ENCODE measurements at regions not wholly inside any gene's neighbourhood (a gene's known extent, or its start where the extent isn't known, plus 50 kb on each side); places are given as distances from the start of the nearest gene placed in this dataset.

DNA sequence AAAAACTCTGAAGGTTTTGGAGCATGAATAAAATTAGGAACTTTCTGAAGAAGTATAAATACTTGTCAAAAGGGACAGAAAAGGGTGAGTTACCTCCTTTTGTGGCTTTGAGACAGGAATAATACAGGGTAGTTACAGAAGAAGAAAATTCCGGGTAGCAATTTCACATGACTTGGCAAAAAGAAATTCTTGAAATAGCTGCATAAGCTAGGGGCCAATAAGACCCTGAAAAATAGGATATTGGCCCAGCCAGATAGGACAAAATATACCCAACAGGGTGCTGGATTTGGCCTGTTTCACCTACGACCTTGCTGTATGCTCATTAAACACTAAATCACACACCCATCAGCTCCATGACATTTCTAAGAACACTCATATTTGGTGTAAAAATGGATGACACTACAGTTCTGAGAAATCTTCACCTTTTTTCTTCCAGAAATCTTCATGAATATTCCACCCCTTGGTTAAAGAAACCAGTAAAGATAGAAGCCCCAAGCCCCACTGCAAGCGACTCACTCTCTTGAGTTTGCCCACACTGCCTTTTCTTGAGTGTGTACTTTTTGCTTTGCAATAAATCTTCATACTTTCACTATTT is 362.7 kb downstream of the SEMA3D start:
- H2AFZ ChIP-seq (ENCODE audit: low read length), result no peak overlapping the region
- no peak overlapping the region for H3K23ac ChIP-seq (ENCODE audit: low read depth, low read length, poor library complexity)
- H2BK5ac ChIP-seq (ENCODE audit: low read length), result no peak overlapping the region
- H4K91ac ChIP-seq (ENCODE audit: low read depth, low read length, poor library complexity), result no peak overlapping the region
- H3K18ac ChIP-seq (ENCODE audit: low read length), result no peak overlapping the region
- H3K9ac ChIP-seq (ENCODE audit: low read depth, low read length, poor library complexity), result no peak overlapping the region
- H3K79me1 ChIP-seq (ENCODE audit: low read depth, low read length), result no peaks in the 10 kb centered on the region
- no peak overlapping the region for H2BK15ac ChIP-seq (ENCODE audit: low read length)
- no peak overlapping the region for H3K27ac ChIP-seq (replicated peaks; ENCODE audit: low read length)
- no peak overlapping the region for H3K4me2 ChIP-seq (ENCODE audit: insufficient read depth, low read length, poor library complexity, severe bottlenecking)
- H2BK12ac ChIP-seq (ENCODE audit: low read length), result no peak overlapping the region
- WGBS, 2 donors (ENCODE audit: extremely low coverage in 2 of 2, insufficient read length in 2 of 2, insufficient replicate concordance in 1 of 2), result no CpG with 5 or more reads among the region's 3 CpGs
- H3K4me3 ChIP-seq (ENCODE audit: low read length in 2 of 2), result no peak overlapping the region
- DNase-seq (ENCODE audit: low spot score), result no peak
- H4K8ac ChIP-seq (ENCODE audit: low read depth, low read length), result no peak overlapping the region
- H3K9me3 ChIP-seq (replicated peaks in 1 of 2; ENCODE audit: control insufficient read depth in 2 of 2, insufficient read depth in 1 of 2, low read depth in 1 of 2, low read length in 2 of 2), result no peaks in the 10 kb centered on the region
- H2AK5ac ChIP-seq (ENCODE audit: low read depth, low read length), result no peak overlapping the region
- H3K36me3 ChIP-seq (replicated peaks in 1 of 2; ENCODE audit: control insufficient read depth in 2 of 2, insufficient read depth in 2 of 2, low read length in 2 of 2), result no peaks in the 10 kb centered on the region
- H3K4ac ChIP-seq (ENCODE audit: low read length), result no peak overlapping the region
- no peaks in the 10 kb centered on the region for H3K4me1 ChIP-seq (ENCODE audit: control insufficient read depth in 2 of 2, insufficient read depth in 1 of 2, low read depth in 1 of 2, low read length in 2 of 2)
- no peak overlapping the region for H2BK120ac ChIP-seq (ENCODE audit: low read depth, low read length)
- H3K14ac ChIP-seq (ENCODE audit: low read length), result no peak overlapping the region
- no peaks in the 10 kb centered on the region for H3K27me3 ChIP-seq (ENCODE audit: control insufficient read depth in 3 of 3, insufficient read depth in 3 of 3, low read depth in 1 of 3, low read length in 3 of 3)

DNA sequence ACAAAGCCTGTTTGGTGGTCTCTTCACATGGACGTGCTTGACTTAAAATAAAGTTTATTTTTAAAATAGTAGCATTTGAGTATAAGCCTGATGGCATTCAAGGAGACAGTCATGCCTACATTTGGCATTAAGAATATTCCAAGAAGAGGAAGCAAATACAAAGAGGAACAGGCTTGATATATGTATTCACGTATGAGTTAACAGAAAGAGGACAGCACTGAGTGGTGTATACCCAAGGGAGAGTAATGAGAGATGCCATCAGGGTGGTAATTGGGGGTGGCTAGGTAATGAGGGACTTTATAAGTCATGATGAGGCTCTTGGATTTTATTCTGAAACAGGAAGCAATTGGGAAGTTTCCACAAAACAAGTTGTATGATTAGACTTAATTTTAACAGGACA is 363.3 kb downstream of the SEMA3D start:
- Histone ChIP-seq H4K8ac (ENCODE audit: low read depth, low read length) (no peak overlapping the region), H2AFZ (ENCODE audit: low read length) (no peak overlapping the region), H2BK12ac (ENCODE audit: low read length) (no peak overlapping the region), H3K23ac (ENCODE audit: low read depth, low read length, poor library complexity) (no peak overlapping the region), H4K91ac (ENCODE audit: low read depth, low read length, poor library complexity) (no peak overlapping the region), H2BK120ac (ENCODE audit: low read depth, low read length) (no peak overlapping the region), H3K4me2 (ENCODE audit: insufficient read depth, low read length, poor library complexity, severe bottlenecking) (no peak overlapping the region), H3K36me3 (replicated peaks in 1 of 2; ENCODE audit: control insufficient read depth in 2 of 2, insufficient read depth in 2 of 2, low read length in 2 of 2) (no peaks in the 10 kb centered on the region), H3K4me1 (ENCODE audit: control insufficient read depth in 2 of 2, insufficient read depth in 1 of 2, low read depth in 1 of 2, low read length in 2 of 2) (no peaks in the 10 kb centered on the region), H3K9me3 (replicated peaks in 1 of 2; ENCODE audit: control insufficient read depth in 2 of 2, insufficient read depth in 1 of 2, low read depth in 1 of 2, low read length in 2 of 2) (no peaks in the 10 kb centered on the region), H3K27ac (replicated peaks; ENCODE audit: low read length) (no peak overlapping the region), H3K14ac (ENCODE audit: low read length) (no peak overlapping the region), H3K18ac (ENCODE audit: low read length) (no peak overlapping the region), H2BK5ac (ENCODE audit: low read length) (no peak overlapping the region), H3K9ac (ENCODE audit: low read depth, low read length, poor library complexity) (no peak overlapping the region), H3K79me1 (ENCODE audit: low read depth, low read length) (no peaks in the 10 kb centered on the region), H3K4me3 (ENCODE audit: low read length in 2 of 2) (no peak overlapping the region), H2BK15ac (ENCODE audit: low read length) (no peak overlapping the region), H3K4ac (ENCODE audit: low read length) (no peak overlapping the region), H2AK5ac (ENCODE audit: low read depth, low read length) (no peak overlapping the region), H3K27me3 (ENCODE audit: control insufficient read depth in 3 of 3, insufficient read depth in 3 of 3, low read depth in 1 of 3, low read length in 3 of 3) (no peaks in the 10 kb centered on the region)
- DNase-seq (ENCODE audit: low spot score), result no peak
- no CpG with 5 or more reads among the region's 2 CpGs for WGBS, 2 donors (ENCODE audit: extremely low coverage in 2 of 2, insufficient read length in 2 of 2, insufficient replicate concordance in 1 of 2)

- no CpG with 5 or more reads among the region's 6 CpGs for WGBS, 2 donors (ENCODE audit: extremely low coverage in 2 of 2, insufficient read length in 2 of 2, insufficient replicate concordance in 1 of 2)
Observed at GRCh38 chr7:84822941-84823510, 363.8 kb downstream of the SEMA3D start.

GRCh38 chr7:84821671-84822534 is 365.0 kb downstream of the SEMA3D start:
- Histone ChIP-seq H2BK120ac (ENCODE audit: low read depth, low read length) (no peak overlapping the region), H3K36me3 (replicated peaks in 1 of 2; ENCODE audit: control insufficient read depth in 2 of 2, insufficient read depth in 2 of 2, low read length in 2 of 2) (no peaks in the 10 kb centered on the region), H3K4me2 (ENCODE audit: insufficient read depth, low read length, poor library complexity, severe bottlenecking) (no peak overlapping the region), H3K4me1 (ENCODE audit: control insufficient read depth in 2 of 2, insufficient read depth in 1 of 2, low read depth in 1 of 2, low read length in 2 of 2) (no peaks in the 10 kb centered on the region), H2AFZ (ENCODE audit: low read length) (no peak overlapping the region), H3K27ac (replicated peaks; ENCODE audit: low read length) (no peak overlapping the region), H4K91ac (ENCODE audit: low read depth, low read length, poor library complexity) (no peak overlapping the region), H2AK5ac (ENCODE audit: low read depth, low read length) (no peak overlapping the region), H3K14ac (ENCODE audit: low read length) (no peak overlapping the region), H3K9ac (ENCODE audit: low read depth, low read length, poor library complexity) (no peak overlapping the region), H3K79me1 (ENCODE audit: low read depth, low read length) (no peaks in the 10 kb centered on the region), H3K27me3 (ENCODE audit: control insufficient read depth in 3 of 3, insufficient read depth in 3 of 3, low read depth in 1 of 3, low read length in 3 of 3) (no peaks in the 10 kb centered on the region), H4K8ac (ENCODE audit: low read depth, low read length) (no peak overlapping the region), H3K4ac (ENCODE audit: low read length) (no peak overlapping the region), H3K9me3 (replicated peaks in 1 of 2; ENCODE audit: control insufficient read depth in 2 of 2, insufficient read depth in 1 of 2, low read depth in 1 of 2, low read length in 2 of 2) (no peaks in the 10 kb centered on the region), H3K23ac (ENCODE audit: low read depth, low read length, poor library complexity) (no peak overlapping the region), H2BK5ac (ENCODE audit: low read length) (no peak overlapping the region), H2BK12ac (ENCODE audit: low read length) (no peak overlapping the region), H2BK15ac (ENCODE audit: low read length) (no peak overlapping the region), H3K18ac (ENCODE audit: low read length) (no peak overlapping the region), H3K4me3 (ENCODE audit: low read length in 2 of 2) (no peak overlapping the region)
- WGBS, 2 donors (ENCODE audit: extremely low coverage in 2 of 2, insufficient read length in 2 of 2, insufficient replicate concordance in 1 of 2), result no CpG with 5 or more reads among the region's 3 CpGs
- DNase-seq (ENCODE audit: low spot score), result no peak

More at GRCh38 chr7:84822941-84823510, 363.8 kb downstream of the SEMA3D start:
- Histone ChIP-seq H3K4me3 (ENCODE audit: low read length in 2 of 2) (no peak overlapping the region), H3K4ac (ENCODE audit: low read length) (no peak overlapping the region), H2BK15ac (ENCODE audit: low read length) (no peak overlapping the region), H2AK5ac (ENCODE audit: low read depth, low read length) (no peak overlapping the region), H3K27me3 (ENCODE audit: control insufficient read depth in 3 of 3, insufficient read depth in 3 of 3, low read depth in 1 of 3, low read length in 3 of 3) (no peaks in the 10 kb centered on the region), H2BK120ac (ENCODE audit: low read depth, low read length) (no peak overlapping the region), H2AFZ (ENCODE audit: low read length) (no peak overlapping the region), H3K36me3 (replicated peaks in 1 of 2; ENCODE audit: control insufficient read depth in 2 of 2, insufficient read depth in 2 of 2, low read length in 2 of 2) (no peaks in the 10 kb centered on the region), H4K91ac (ENCODE audit: low read depth, low read length, poor library complexity) (no peak overlapping the region), H3K4me1 (ENCODE audit: control insufficient read depth in 2 of 2, insufficient read depth in 1 of 2, low read depth in 1 of 2, low read length in 2 of 2) (no peaks in the 10 kb centered on the region), H2BK5ac (ENCODE audit: low read length) (no peak overlapping the region), H2BK12ac (ENCODE audit: low read length) (no peak overlapping the region), H3K79me1 (ENCODE audit: low read depth, low read length) (no peaks in the 10 kb centered on the region), H4K8ac (ENCODE audit: low read depth, low read length) (no peak overlapping the region), H3K23ac (ENCODE audit: low read depth, low read length, poor library complexity) (no peak overlapping the region), H3K9me3 (replicated peaks in 1 of 2; ENCODE audit: control insufficient read depth in 2 of 2, insufficient read depth in 1 of 2, low read depth in 1 of 2, low read length in 2 of 2) (no peaks in the 10 kb centered on the region), H3K14ac (ENCODE audit: low read length) (no peak overlapping the region), H3K18ac (ENCODE audit: low read length) (no peak overlapping the region), H3K27ac (replicated peaks; ENCODE audit: low read length) (no peak overlapping the region), H3K4me2 (ENCODE audit: insufficient read depth, low read length, poor library complexity, severe bottlenecking) (no peak overlapping the region), H3K9ac (ENCODE audit: low read depth, low read length, poor library complexity) (no peak overlapping the region)
- DNase-seq (ENCODE audit: low spot score), result no peak

Data from neuronal stem cell (in vitro differentiated cells).